ENCODE measurements at regions not wholly inside any gene's neighbourhood (a gene's known extent, or its start where the extent isn't known, plus 50 kb on each side); places are given as distances from the start of the nearest gene placed in this dataset.

- H3K4me3 ChIP-seq = no peak overlapping the region
- no peak overlapping the region for H3K27ac ChIP-seq
Measured at GRCh38 chr17:56681561-56682266, 88.2 kb downstream of the NOG start.

- Histone ChIP-seq H3K4me3 (no peak overlapping the region), H3K27ac (no peak overlapping the region)
Measured at GRCh38 chr17:56688151-56688550, 94.7 kb downstream of the NOG start.

GRCh38 chr17:56690441-56691291 lies 97.2 kb downstream of the NOG start:
- Histone ChIP-seq H3K27ac (peak overlapping the region in 2 of 21 experiments; percentile 29 to 31), H3K4me3 (no peak overlapping the region)

GRCh38 chr17:56694825-56695224 lies 101.3 kb downstream of the NOG start:
- no peak overlapping the region for H3K27ac ChIP-seq
- H3K4me3 ChIP-seq = no peak overlapping the region

- H3K27ac ChIP-seq = peak overlapping the region in 1 of 21 experiments; percentile 1
- no peak overlapping the region for H3K4me3 ChIP-seq
Measured at GRCh38 chr17:56697190-56697589, 103.7 kb downstream of the NOG start.

- peak overlapping the region in 6 of 21 experiments; percentile 1 to 54 (median 34) for H3K27ac ChIP-seq
- H3K4me3 ChIP-seq = no peak overlapping the region
Measured at GRCh38 chr17:56699186-56699894, 105.8 kb downstream of the NOG start.

GRCh38 chr17:56700919-56701420 lies 107.5 kb downstream of the NOG start:
- Histone ChIP-seq H3K27ac (no peak overlapping the region), H3K4me3 (no peak overlapping the region)

GRCh38 chr17:56707312-56708219 lies 114.1 kb downstream of the NOG start:
- H3K27ac ChIP-seq = no peak overlapping the region

GRCh38 chr17:56708220-56708558 lies 114.7 kb downstream of the NOG start:
- no peak overlapping the region for H3K27ac ChIP-seq
- H3K4me3 ChIP-seq = no peak overlapping the region

More at GRCh38 chr17:56707312-56708219, 114.1 kb downstream of the NOG start:
- no peak overlapping the region for H3K4me3 ChIP-seq

GRCh38 chr17:56708670-56709410 lies 115.3 kb downstream of the NOG start:
- no peak overlapping the region for H3K27ac ChIP-seq

GRCh38 chr17:56710986-56711385 lies 117.5 kb downstream of the NOG start:
- no peak overlapping the region for H3K4me3 ChIP-seq

More at GRCh38 chr17:56708670-56709410, 115.3 kb downstream of the NOG start:
- no peak overlapping the region for H3K4me3 ChIP-seq

GRCh38 chr17:56715613-56716357 lies 117.9 kb downstream of the C17orf67 start:
- no peak overlapping the region for H3K27ac ChIP-seq

More at GRCh38 chr17:56710986-56711385, 117.5 kb downstream of the NOG start:
- no peak overlapping the region for H3K27ac ChIP-seq

GRCh38 chr17:56717471-56717870 lies 116.2 kb downstream of the C17orf67 start:
- no peak overlapping the region for H3K4me3 ChIP-seq
- no peak overlapping the region for H3K27ac ChIP-seq

More at GRCh38 chr17:56715613-56716357, 117.9 kb downstream of the C17orf67 start:
- H3K4me3 ChIP-seq = no peak overlapping the region

GRCh38 chr17:56718515-56718914 lies 115.2 kb downstream of the C17orf67 start:
- Histone ChIP-seq H3K27ac (no peak overlapping the region), H3K4me3 (no peak overlapping the region)

- Histone ChIP-seq H3K4me3 (no peak overlapping the region), H3K27ac (no peak overlapping the region)
Measured at GRCh38 chr17:56723421-56723820, 110.3 kb downstream of the C17orf67 start.

- no peak overlapping the region for H3K27ac ChIP-seq
- no peak overlapping the region for H3K4me3 ChIP-seq
Measured at GRCh38 chr17:56724664-56725063, 109.1 kb downstream of the C17orf67 start.

GRCh38 chr17:56725144-56725543 lies 108.6 kb downstream of the C17orf67 start:
- H3K27ac ChIP-seq = no peak overlapping the region
- no peak overlapping the region for H3K4me3 ChIP-seq
